GM18499 (cell line): ENCODE measurements at regions not wholly inside any gene's neighbourhood (a gene's known extent, or its start where the extent isn't known, plus 50 kb on each side); places are given as distances from the start of the nearest gene placed in this dataset.

ENCODE experiments used
- ATAC-seq: cut with Tn5 transposase; IDR thresholded peaks from one replicate; pipeline ENCODE4 v1.9.1; 2021; ENCODE audit warnings: moderate number of reproducible peaks; ENCODE audit not compliant: insufficient read depth, unreplicated experiment

DNA sequence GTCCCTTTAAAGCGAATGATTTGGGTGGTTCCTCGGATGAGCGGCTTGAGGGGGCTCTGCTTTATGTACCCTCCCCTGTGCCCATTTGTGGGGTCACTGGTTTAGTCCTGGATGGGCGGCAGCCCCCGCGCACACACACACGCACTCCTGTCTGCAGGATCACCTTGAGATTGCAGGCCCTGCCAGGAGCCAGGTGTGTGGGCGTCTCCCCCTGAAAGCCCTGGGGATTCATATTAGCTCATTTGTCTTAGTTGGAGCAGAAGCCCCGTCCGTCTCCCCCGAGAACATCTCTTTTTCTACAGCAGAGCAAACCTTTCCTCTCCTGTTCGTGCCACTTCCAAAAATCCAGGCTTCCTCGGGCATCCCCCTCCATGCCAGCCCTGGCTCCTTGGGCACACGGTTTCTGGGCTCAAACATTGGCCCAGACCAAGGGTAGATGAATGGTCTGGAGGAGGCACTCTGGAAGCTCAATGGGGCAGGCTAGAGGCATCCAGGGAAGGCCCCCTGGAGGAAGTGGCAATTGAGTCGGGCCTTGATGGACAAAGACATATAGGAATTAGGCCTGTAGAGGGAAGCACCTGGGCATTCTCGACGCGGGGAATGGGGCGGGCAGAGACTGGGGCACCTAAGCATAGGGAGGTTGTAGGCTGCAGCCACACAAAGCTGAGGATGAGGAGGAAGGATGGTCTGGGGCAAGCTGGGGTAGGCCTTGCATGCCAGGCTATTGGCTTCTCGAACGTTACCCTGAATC lies 218.5 kb upstream of the GSE1 start:
- ATAC-seq = no peak

DNA sequence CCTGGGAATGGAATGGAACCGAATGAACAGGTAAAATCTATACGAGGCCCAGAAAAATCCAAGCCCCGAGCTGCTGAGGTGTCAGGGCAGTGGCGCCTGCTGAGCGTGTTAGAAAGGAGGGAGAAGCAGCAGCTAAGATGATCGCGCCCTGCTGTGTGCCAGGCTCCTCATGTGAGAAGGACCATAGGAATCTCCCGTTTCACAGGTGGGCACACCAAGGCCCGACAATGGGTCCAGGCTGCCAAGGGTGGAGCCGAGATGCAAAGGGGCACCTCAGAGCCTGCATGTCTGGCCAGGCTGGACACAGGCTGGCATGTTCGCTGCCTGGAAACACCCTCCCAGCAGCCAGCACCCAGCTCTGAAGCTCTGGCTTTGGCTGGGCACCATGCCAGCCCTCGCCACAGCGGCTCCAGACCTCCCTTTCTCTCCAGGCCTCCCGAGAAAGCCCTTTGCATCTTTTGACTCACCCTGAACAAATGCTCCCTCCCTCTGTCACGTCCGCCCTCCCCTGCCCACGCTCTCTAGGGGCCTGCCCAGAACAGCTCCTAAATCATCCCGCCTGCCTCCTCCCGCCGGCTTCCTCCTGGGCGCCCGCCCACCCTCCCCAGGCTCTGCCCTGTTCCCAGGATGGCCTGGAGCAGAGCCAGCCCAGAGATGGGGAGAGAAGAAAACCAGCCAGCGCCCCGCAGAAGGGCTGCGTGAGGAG lies 217.8 kb upstream of the GSE1 start:
- ATAC-seq = no peak

DNA sequence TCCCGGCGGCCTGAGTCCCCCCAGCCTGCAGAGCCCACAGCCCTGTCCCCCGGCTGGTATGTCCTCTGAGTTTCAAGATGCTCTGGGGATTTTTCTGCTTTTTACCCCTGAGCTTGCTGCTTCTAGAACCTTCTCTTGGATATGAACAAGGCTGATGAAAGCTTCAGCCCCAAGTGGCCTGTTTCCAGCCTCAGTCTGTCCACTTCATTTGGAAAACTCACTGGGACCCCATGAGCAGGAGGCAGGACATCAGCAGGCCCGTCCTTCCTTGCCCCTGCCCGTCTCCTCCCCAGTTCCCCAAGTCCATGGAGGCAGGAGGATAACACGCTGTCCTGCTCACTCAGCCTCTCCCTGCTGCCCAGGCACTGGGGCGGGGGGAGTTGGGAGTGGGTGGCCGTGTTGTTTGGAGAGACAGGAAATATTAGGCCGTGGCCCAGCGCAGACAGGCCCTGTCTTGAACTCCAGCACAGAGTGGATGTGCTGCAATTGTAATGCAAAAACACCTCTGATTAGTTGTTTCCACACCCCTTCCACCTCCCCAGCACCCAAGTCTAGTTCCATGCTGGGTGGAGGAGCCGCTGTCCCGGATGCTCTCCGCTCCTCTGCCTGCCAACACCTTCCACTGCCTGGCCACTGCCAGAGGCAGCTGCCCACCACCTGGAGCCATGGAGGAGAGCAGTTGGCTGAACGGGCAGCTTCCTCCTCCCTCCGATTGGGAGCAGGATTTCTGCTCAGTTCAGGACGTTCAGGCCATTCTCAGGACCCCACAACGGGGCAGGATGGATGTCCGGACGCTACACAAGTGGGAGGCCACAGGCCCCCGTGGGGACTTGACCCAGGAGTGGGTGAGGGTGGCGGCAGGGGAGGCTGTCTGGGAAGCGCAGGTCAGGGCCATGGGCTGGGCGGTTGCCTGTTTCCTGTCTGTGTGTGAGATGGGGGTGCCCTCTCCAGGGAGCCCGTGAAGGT lies 216.9 kb upstream of the GSE1 start:
- no peak for ATAC-seq

DNA sequence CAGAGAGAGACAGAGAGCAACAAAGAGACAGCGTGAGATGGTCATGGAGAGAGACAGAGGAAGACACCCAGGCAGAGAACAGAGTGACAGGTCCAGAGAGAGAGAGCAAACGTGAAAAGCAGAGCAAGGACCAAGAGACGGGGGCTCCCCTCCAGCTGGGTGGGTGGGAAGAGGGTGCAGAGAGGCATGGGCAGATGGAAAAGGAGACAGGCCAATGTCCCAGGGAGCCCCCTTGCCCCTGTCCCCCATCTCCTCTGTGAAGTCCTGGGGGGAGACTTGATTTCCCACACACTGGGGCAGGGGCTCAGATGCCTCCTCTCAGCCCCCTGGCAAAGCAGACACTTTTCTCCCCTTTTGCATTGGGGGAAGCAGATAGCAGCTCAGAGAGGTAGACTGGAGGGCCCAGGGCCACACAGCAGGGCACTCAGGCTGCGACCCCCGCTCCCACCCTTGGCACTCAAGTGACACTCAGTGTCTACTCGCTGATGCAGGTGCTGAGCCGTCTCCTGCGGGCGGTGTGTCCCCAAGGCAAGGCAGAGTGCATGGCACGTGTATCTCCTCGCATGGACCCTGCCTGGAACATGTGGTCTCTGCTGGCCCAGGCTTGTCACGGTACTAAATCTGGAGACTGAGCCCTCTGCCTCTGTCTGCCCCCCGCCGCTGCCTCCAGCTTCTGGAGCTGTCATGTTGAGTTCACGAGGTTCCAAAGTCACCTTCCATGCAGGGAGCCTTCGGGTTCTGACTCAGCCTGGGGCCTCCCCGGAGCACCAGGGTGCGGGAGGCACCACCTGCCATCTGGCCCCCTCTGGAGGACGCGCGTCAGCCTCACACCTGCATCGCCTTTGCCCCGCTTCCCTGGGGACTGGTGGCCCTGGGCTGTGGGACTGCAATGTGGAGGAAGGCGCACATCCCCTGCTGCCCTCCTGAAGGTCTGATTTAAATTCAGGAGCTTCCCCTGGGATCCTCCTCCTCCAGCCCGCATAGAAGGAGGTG lies 215.9 kb upstream of the GSE1 start:
- ATAC-seq = no peak

DNA sequence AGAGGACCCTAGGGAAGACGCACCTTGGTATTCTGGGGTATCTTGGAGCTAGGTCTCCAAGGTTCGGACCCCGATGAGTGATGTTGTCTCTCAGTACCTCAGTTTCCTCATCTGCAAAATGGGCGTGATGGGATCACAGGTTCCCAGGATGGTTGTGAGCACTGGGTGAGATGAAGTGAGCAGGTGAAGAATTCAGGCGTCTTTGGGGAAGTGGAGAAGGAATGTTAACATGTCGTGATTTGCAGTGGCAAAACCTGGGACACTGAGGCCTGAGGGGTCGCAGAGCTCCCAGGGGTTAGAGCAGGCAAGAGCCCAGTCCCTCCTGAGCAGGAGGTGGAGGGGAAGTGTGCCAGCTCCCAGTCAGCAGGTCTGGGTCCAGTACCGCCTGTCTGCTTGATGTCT lies 215.1 kb upstream of the GSE1 start:
- no peak for ATAC-seq

DNA sequence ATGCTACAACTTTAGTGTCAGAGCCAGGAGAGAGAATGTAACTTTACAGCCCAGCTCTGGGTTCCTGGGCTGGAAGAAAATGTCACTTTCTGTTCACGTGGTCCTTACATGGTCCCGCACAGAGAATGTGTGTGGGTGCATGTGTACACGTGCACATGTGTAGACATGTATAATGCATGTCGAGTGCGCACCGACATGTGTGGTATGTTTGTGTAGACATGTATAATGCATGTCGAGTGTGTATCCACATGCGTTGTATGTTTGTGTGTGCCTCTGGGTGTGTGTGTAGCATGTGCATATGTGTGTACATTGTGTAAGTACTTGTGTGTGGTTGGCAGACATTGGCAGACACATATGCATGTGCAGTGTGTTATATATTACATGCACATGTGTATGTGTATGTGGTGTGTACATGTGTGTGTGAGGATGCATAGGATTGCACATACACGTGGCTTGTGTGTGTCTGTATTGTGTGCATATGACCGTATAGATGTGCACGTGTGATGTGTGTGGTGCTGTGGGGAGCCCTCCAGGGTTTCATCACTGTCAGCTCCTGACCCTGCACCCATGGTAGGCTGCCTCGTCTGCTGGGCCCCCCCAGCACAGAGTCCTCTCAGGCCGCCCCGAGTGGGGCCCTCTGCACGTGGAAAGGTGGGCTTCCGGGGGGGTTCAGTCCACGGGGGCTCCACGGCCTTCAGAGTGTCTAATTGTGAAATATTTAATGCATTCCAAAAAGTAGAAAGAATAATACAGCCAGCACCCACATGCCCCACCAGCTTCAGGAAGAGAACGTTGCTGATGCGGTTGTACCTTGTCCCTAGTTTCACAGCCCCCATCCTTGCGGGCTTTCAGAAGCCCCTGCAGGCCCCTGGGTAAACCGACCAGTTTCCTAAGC lies 214.2 kb upstream of the GSE1 start:
- no peak for ATAC-seq

DNA sequence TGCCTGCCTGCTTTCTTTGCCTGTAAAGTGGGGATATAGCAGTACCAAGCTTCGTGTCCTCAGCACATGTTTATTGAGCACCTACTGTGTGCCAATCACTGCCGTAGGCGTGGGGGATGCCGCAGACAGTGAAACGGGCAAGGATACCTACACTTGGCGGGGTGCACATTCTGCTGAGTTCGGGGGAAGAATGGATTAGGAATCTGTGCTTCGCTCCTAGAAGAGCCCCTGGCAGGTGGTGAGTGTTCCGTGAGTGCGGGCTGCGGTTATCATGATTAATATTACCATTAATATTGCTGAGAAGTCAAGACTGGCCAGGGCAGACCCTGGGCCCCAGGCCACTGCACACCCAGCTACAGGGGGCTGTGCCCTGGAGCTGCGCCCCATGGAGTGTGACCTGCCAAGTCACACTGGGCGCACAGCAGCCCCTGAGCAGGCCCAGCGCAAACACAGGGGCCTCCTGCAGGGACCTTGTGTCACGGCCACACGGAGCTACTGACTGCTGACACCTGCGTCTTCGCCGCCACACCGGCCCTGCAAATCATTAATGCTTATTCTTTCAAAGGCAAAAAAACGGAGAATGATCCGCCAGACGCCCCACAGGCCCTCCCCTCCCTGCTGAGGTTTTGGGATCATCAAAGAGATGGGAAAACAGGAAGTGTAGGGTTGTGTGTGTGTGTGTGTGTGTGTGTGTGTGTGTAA lies 213.4 kb upstream of the GSE1 start:
- no peak for ATAC-seq

DNA sequence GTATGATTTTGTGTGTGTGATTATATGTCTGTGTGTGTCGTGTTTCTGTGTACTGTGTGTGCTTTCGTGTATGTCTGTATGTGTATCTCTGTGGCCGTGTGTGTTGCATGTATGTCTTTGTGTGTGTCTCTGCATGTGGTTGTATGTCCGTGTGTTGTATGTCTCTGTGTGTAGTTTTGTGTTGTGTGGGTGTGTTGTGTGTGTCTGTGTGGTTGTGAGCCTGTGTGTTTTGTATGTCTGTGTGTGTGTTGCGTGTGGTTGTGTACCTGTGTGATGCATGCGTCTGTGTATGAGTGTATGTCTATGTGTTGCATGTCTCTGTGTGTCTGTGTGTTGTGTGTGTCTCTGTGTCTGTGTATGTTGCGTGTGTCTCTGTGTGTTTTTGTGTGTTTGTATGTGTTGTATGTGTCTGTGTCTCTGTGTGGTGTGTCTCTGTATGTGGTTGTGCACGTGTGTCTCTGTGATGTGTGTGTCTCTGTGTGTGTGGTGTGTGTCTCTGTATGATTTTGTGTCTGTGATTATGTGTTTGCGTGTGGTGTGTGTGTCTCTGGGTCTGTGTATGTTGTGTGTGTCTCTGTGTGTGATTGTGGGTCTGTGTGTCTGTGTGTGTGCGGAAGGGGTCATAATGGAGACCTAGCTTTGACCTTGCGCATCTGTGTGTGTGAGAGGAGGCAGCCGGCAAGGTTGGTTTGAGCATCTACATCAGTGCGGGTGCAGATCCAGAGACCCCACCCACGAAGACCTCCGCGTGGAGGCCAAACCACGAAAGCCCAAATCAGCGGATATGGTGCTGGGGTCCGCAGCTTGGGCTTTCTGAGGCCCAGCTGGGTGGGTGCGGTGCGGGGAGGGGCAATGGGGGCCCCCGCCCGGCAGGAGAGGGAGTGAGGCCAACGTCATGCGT lies 212.6 kb upstream of the GSE1 start:
- no peak for ATAC-seq

DNA sequence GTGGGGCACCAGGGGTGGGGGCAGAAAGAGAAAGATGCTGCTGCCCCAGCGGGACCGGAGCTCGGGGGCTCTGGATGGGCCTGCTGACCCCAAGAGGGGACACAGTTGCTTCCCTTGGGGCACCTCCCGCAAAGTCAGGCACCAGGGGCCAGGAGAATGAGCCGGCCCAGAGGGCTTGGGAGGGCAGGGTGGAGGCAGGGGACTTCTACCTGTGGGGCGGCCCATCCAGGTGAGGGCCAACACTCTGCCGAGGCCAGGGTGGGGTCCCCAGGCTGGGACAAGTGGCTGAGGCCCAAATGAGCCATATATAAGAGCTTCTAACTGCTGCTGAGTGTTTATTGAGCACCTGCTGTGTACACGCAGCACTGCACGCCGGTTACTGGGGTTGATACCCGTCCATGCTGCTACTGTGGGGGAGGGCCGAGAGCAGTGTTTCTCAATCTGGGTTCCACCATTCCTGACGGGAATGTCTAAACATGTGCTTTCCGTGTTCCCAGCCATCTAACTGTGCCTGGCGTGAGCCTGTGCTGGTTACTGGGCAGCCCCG lies 211.7 kb upstream of the GSE1 start:
- no peak for ATAC-seq

DNA sequence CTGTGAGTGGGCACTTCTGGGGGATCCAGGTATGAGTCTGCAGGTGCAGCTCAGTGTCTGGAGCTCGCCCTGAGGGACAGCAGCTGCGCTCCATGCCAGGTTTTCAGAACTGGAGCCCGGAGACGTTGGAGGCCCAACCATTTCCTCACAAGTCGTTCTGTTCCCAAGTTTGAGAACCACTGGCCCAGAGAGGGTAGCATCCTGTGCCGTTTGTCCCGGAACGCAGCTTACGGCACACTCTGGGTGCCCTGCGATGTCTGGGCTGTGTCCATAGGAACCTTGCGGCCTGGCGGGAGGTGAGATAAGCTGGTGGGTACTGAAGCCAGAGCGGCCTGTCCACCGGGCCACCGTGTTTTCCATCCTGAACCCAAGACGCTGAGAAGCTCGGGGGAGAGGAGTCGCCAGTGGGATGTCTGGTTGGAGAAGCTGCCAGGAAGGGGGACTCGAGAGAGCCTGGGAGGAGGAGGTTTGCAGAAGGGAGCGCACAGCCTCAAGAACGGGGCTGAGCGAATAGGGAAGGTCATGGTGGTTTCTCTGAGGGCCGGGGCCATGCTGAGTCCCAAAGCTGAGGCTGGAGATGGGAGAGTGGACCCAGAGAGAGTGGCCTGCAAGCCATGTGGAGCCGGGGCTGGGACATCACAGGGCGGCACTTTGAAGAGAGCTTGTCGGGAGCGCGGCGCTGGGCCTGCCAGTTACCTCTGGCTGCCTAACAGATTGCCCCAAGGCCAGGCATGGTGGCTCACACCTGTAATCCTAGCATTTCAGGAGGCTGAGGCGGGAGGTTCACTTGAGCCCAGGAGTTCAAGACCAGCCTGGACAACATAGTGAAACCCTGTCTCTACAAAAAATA lies 211.0 kb upstream of the GSE1 start:
- ATAC-seq = no peak

DNA sequence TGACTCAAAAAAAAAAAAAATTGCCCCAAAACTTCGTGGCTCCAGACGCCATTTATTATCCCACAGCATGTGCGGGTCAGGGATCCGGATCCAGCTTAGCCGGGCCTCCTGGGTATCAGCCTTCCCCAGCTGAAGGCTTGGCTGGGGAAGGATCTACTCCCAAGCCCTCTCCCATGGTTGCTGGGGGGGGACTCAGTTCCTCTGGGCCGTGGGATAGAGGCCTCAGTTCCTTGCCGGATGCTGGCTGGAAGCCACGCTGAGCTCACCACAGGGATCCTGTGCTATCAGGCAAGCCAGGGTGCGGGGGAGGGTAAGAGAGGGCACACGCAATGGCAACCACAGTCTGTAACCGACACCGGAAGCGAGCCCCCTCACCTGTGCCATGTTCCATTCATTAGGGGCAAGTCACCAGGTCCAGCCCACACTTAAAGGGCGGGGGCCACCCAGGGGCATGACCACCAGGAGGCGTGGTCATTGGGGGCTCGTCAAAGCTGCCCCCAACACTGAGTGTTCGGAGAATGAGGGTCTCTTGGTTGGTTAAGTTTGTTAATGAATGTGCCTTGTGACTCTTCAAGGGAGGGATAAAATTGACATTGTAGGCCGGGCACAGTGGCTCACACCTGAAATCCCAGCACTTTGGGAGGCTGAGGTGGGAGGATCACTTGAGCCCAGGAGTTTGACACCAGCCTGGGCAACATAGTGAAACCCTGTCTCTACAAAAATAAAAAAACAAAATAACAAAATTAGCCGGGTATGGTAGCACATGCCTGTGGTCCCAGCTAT lies 210.0 kb upstream of the GSE1 start:
- no peak for ATAC-seq

DNA sequence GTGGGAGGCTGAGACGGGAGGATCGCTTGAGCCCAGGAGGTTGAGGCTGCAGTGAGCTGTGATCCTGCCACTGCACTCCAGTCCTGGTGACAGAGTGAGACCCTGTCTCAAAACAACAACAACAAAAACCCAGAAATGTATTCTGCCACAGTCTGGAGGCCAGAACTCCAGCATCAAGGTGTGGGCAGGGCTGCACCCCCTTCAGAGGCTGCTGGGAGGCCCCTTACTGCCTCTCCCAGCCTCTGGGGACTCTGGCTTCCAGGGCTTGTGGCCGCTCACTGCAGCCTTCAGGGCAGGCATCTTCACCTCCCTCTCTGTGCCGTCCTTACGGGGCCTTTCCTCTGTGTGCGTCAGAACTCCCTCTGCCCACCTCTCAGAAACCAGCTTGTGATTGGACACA lies 209.4 kb upstream of the GSE1 start:
- ATAC-seq = no peak

DNA sequence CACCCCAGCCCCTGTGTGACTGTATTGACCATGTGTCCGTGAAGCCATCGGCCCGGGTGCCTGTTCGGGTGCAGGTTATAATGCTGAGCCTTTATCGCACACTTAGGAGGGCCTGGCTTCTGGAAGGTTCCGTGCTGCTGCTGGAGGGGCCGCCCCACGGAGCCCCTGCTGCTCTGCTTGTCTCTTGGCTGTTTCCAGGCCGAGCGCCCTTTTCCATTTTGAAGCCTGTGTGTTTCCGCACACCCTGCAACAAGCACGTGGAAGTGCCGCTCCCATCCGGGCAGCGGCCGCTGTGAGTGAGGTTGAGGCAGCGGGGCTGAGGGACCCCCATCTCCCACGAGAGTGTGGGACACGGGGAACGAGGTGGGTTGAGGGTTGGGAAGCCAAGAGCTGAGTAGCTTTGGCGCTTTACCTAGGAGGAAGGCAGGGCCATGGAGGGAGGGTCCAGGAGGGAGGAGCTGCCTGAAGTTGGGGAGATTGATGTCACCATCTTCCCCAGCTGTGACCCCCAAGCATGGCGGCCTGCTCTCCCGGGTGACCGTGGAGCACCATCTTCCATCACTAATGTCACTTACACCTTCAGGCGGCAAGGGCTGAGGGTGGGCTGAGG lies 200.1 kb upstream of the GSE1 start:
- ATAC-seq = no peak

DNA sequence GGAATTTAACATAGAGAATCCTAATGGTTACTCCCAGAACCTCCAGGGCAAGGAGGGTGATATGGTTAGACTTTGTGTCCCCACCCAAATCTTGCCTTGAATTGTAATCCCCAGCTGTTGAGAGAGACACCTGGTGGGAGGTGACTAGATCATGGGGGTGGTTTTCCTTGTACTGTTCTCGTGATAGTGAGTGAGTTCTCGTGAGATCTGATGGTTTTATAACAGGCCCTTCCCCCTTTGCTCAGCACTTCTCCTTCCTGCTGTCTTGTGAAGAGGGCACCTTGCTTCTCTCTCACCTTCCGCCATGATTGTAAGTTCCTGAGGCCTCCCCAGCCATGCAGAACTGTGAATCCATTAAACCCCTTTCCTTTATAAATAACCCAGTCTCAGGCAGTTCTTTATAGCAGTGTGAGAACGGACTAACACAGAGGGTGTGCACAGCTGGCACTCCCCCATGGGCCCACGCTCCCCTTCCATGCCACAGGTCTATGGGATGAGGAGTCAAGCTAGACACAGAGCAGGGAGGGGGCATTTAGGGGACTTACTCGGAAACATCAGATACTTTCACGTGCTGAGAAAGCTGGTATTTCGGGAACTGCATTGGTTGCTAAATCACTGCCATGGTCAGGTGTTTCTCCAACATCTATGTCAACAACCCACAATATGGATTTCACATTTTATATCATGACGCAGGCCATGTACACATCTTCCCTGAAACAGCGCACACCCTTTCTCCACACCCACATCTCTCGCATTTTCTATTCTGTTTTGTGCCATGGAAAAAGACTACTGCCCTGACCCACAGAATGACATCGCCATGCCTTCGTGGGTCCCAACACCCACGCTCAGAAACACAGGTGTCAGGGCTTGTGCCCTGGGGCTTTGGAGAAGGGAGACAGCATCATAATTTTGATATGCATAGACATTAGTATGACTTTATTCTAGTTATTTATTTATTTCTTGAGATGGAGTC lies 199.1 kb upstream of the GSE1 start:
- no peak for ATAC-seq
